ENCODE measurements at regions not wholly inside any gene's neighbourhood (a gene's known extent, or its start where the extent isn't known, plus 50 kb on each side); places are given as distances from the start of the nearest gene placed in this dataset.

DNA sequence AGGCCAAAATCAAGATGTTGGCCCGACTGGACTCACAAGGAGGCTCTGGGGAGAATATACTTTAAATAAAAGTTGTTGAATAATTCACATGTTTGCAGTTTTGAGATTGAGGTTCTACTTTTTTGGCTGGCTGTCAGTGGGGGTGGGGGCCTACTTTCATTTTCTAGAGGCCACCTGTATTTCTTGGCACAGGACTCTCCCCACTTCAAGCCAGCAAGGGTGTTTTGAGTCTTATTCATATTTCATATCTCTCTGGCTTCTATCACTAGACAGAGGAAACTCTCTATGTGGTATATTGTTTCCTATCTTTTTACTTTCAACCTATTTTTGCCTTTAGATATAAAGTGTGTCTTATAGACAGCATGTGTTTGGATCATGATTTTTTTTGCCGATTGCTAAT lies 266.4 kb downstream of the PRR32 start:
- no peaks in the 10 kb centered on the region for H3K4me1 ChIP-seq (ENCODE audit: control insufficient read depth, insufficient read depth, low read length)
- intact Hi-C loops (cut with micrococcal nuclease; ENCODE audit: unreplicated experiment): no loop called here
- in situ Hi-C loops (cut with HindIII; ENCODE audit: low pct_unique_long_range_greater_than_20kb, low sequenced_read_pairs): no loop called here
- ChIA-PET POLR2A (no interaction called here), CTCF (no interaction called here)
- no peak overlapping the region for H3K27ac ChIP-seq (ENCODE audit: low read length)
- H3K4me3 ChIP-seq (ENCODE audit: low read depth in 2 of 2, low read length in 2 of 2): no peak overlapping the region
- DNase-seq (ENCODE audit: low read depth, low spot score): no peak
- H3K36me3 ChIP-seq (ENCODE audit: control insufficient read depth, insufficient read depth, low read length): no peaks in the 10 kb centered on the region
- BruUV-seq (replicated peaks): no TSS peak
- H3K9me3 ChIP-seq (ENCODE audit: control insufficient read depth, insufficient read depth, low read depth, low read length): no peaks in the 10 kb centered on the region
- TF ChIP-seq POLR2AphosphoS5 (IDR thresholded peaks at IDR 0.05; ENCODE audit: low read depth, low read length): no peak
- no peak for TF ChIP-seq TCF7L2 (IDR thresholded peaks at IDR 0.05; ENCODE audit: low read depth, low read length)
- TF ChIP-seq, protein P1, sequence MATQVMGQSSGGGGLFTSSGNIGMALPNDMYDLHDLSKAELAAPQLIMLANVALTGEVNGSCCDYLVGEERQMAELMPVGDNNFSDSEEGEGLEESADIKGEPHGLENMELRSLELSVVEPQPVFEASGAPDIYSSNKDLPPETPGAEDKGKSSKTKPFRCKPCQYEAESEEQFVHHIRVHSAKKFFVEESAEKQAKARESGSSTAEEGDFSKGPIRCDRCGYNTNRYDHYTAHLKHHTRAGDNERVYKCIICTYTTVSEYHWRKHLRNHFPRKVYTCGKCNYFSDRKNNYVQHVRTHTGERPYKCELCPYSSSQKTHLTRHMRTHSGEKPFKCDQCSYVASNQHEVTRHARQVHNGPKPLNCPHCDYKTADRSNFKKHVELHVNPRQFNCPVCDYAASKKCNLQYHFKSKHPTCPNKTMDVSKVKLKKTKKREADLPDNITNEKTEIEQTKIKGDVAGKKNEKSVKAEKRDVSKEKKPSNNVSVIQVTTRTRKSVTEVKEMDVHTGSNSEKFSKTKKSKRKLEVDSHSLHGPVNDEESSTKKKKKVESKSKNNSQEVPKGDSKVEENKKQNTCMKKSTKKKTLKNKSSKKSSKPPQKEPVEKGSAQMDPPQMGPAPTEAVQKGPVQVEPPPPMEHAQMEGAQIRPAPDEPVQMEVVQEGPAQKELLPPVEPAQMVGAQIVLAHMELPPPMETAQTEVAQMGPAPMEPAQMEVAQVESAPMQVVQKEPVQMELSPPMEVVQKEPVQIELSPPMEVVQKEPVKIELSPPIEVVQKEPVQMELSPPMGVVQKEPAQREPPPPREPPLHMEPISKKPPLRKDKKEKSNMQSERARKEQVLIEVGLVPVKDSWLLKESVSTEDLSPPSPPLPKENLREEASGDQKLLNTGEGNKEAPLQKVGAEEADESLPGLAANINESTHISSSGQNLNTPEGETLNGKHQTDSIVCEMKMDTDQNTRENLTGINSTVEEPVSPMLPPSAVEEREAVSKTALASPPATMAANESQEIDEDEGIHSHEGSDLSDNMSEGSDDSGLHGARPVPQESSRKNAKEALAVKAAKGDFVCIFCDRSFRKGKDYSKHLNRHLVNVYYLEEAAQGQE (IDR thresholded peaks at IDR 0.05; ENCODE audit: insufficient read depth in 1 of 2, low read depth in 2 of 2, low read length in 1 of 2): no peak
- no peak for TF ChIP-seq SIN3A (IDR thresholded peaks at IDR 0.05; ENCODE audit: borderline replicate concordance, insufficient read depth, low read depth, low read length)
- TF ChIP-seq, protein P2, sequence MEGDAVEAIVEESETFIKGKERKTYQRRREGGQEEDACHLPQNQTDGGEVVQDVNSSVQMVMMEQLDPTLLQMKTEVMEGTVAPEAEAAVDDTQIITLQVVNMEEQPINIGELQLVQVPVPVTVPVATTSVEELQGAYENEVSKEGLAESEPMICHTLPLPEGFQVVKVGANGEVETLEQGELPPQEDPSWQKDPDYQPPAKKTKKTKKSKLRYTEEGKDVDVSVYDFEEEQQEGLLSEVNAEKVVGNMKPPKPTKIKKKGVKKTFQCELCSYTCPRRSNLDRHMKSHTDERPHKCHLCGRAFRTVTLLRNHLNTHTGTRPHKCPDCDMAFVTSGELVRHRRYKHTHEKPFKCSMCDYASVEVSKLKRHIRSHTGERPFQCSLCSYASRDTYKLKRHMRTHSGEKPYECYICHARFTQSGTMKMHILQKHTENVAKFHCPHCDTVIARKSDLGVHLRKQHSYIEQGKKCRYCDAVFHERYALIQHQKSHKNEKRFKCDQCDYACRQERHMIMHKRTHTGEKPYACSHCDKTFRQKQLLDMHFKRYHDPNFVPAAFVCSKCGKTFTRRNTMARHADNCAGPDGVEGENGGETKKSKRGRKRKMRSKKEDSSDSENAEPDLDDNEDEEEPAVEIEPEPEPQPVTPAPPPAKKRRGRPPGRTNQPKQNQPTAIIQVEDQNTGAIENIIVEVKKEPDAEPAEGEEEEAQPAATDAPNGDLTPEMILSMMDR (IDR thresholded peaks at IDR 0.05): no peak
- ATAC-seq: no peak
- H3K27me3 ChIP-seq (ENCODE audit: control insufficient read depth, insufficient read depth, low read length): no peaks in the 10 kb centered on the region

DNA sequence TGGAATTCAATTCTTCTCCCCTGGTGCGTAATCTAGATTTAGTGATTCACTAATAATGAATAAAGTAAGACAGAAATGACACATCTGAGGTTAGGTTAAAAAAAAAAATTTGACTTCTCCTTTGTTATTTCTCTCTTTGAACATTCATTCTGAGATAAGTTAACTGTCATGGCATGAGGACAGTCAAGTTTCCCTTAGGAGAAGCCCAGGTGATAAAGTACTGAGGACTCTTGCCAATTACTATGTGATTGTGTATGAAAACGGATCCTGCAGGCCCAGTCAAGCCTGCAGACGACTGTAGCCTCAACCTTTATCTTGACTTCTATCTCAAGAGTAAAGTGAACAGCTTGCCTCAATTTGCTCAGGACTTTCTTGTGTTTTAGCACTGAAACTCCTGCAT lies 293.2 kb downstream of the PRR32 start:
- BruUV-seq (replicated peaks): no TSS peak
- in situ Hi-C loops (cut with HindIII; ENCODE audit: low pct_unique_long_range_greater_than_20kb, low sequenced_read_pairs): no loop called here
- TF ChIP-seq POLR2AphosphoS5 (IDR thresholded peaks at IDR 0.05; ENCODE audit: low read depth, low read length) (no peak), SIN3A (IDR thresholded peaks at IDR 0.05; ENCODE audit: borderline replicate concordance, insufficient read depth, low read depth, low read length) (no peak), TCF7L2 (IDR thresholded peaks at IDR 0.05; ENCODE audit: low read depth, low read length) (no peak)
- TF ChIP-seq, protein P2 (IDR thresholded peaks at IDR 0.05): no peak
- TF ChIP-seq, protein P1 (IDR thresholded peaks at IDR 0.05; ENCODE audit: insufficient read depth in 1 of 2, low read depth in 2 of 2, low read length in 1 of 2): no peak
- H3K4me1 ChIP-seq (ENCODE audit: control insufficient read depth, insufficient read depth, low read length): no peaks in the 10 kb centered on the region
- no peaks in the 10 kb centered on the region for H3K36me3 ChIP-seq (ENCODE audit: control insufficient read depth, insufficient read depth, low read length)
- intact Hi-C loops (cut with micrococcal nuclease; ENCODE audit: unreplicated experiment): no loop called here
- no peaks in the 10 kb centered on the region for H3K9me3 ChIP-seq (ENCODE audit: control insufficient read depth, insufficient read depth, low read depth, low read length)
- no peak for ATAC-seq
- ChIA-PET POLR2A (no interaction called here), CTCF (no interaction called here)
- DNase-seq (ENCODE audit: low read depth, low spot score): no peak
- no peak overlapping the region for H3K4me3 ChIP-seq (ENCODE audit: low read depth in 2 of 2, low read length in 2 of 2)
- H3K27me3 ChIP-seq (ENCODE audit: control insufficient read depth, insufficient read depth, low read length): no peaks in the 10 kb centered on the region
- no peak overlapping the region for H3K27ac ChIP-seq (ENCODE audit: low read length)
